Gastroesophageal sphincter (tissue), 3 donors: ENCODE measurements at regions not wholly inside any gene's neighbourhood (a gene's known extent, or its start where the extent isn't known, plus 50 kb on each side); places are given as distances from the start of the nearest gene placed in this dataset.

Experiments used
- POLR2A ChIP-seq, 2 donors: fragments of 450-650 bp; IDR thresholded peaks; one replicate each; pipeline ENCODE4 v1.6.1; 2017; ENCODE audit warnings: antibody characterized with exemption in 2 of 2, mild to moderate bottlenecking in 2 of 2, moderate library complexity in 1 of 2
- TF ChIP-seq, protein P1 (sequence below), 4 experiments: fragments of 200-600 bp in 2 of 4; fragments of 450-650 bp in 2 of 4; sonication (generic) in 1 of 4; IDR thresholded peaks; one replicate each; pipeline ENCODE4 v1.5.1; 2017 to 2019; ENCODE audit warnings: antibody characterized with exemption in 4 of 4, mild to moderate bottlenecking in 2 of 4, moderate library complexity in 2 of 4

DNA sequence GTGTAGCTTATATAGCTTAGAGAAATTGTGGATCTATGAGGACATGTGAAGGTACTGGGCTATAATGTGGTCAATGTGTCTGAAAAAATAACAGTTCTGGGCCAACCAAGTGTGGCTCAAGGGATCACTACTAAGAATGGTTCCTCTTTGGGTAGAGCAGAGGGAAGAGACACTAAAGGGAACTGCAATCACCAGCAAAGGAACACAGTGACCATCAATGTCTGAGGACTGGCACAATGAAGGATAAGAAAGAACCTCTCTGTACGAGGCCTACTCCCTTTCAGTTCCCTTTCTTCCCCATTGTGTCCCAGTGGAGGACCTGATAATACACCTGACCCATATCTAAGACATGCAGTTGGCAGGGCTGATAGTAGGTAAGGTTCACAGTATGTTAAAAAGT, 89.9 kb upstream of the JAK1 start:
- TF ChIP-seq, protein P1, sequence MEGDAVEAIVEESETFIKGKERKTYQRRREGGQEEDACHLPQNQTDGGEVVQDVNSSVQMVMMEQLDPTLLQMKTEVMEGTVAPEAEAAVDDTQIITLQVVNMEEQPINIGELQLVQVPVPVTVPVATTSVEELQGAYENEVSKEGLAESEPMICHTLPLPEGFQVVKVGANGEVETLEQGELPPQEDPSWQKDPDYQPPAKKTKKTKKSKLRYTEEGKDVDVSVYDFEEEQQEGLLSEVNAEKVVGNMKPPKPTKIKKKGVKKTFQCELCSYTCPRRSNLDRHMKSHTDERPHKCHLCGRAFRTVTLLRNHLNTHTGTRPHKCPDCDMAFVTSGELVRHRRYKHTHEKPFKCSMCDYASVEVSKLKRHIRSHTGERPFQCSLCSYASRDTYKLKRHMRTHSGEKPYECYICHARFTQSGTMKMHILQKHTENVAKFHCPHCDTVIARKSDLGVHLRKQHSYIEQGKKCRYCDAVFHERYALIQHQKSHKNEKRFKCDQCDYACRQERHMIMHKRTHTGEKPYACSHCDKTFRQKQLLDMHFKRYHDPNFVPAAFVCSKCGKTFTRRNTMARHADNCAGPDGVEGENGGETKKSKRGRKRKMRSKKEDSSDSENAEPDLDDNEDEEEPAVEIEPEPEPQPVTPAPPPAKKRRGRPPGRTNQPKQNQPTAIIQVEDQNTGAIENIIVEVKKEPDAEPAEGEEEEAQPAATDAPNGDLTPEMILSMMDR (IDR thresholded peaks at IDR 0.05) = no peak
- no peak for TF ChIP-seq POLR2A (IDR thresholded peaks at IDR 0.05)
